ENCODE measurements at regions not wholly inside any gene's neighbourhood (a gene's known extent, or its start where the extent isn't known, plus 50 kb on each side); places are given as distances from the start of the nearest gene placed in this dataset.

- no peak for TF ChIP-seq POLR2A (IDR thresholded peaks at IDR 0.05)
- no peak for TF ChIP-seq CTCF (IDR thresholded peaks at IDR 0.05)
Observed at GRCh38 chr18:77803024-77803423, 553.4 kb downstream of the GALR1 start.
